ENCODE measurements at regions not wholly inside any gene's neighbourhood (a gene's known extent, or its start where the extent isn't known, plus 50 kb on each side); places are given as distances from the start of the nearest gene placed in this dataset.

- H3K4me2 ChIP-seq (ENCODE audit: insufficient read depth, low read length): no peak overlapping the region
- H3K79me2 ChIP-seq (ENCODE audit: control insufficient read depth, insufficient read depth, low read length): no peaks in the 10 kb centered on the region
- no peak overlapping the region for H3K9ac ChIP-seq (replicated peaks; ENCODE audit: extremely low read depth, insufficient read depth, low read length)
- H3K9me3 ChIP-seq (replicated peaks; ENCODE audit: control insufficient read depth, insufficient read depth, low read length): no peaks in the 10 kb centered on the region
- no peaks in the 10 kb centered on the region for H3K9me1 ChIP-seq (replicated peaks; ENCODE audit: control insufficient read depth, extremely low read depth, insufficient read depth, low read length)
- intact Hi-C loops (cut with micrococcal nuclease) (no loop called here), dilution Hi-C loops (cut with MboI; ENCODE audit: extremely low pct_ligation_motif_present, low sequenced_read_pairs) (no loop called here)
- FAIRE-seq: no peak
- no peaks in the 10 kb centered on the region for H3K27me3 ChIP-seq (ENCODE audit: control insufficient read depth in 2 of 2, insufficient read depth in 2 of 2, low read length in 2 of 2)
- no TSS peak for BruUV-seq (replicated peaks)
- H3K27ac ChIP-seq (ENCODE audit: insufficient read depth, low read depth, low read length): no peak overlapping the region
- H3K36me3 ChIP-seq (ENCODE audit: control insufficient read depth in 2 of 2, extremely low read depth in 1 of 2, insufficient read depth in 2 of 2, low read length in 2 of 2): no peaks in the 10 kb centered on the region
- no peak overlapping the region for H3K4me3 ChIP-seq (replicated peaks in 1 of 3; ENCODE audit: insufficient read depth in 1 of 3, low read depth in 1 of 3, low read length in 3 of 3)
- H3K4me1 ChIP-seq (ENCODE audit: control insufficient read depth, extremely low read depth, insufficient read depth, low read length): no peaks in the 10 kb centered on the region
- CTCF ChIA-PET: no interaction called here
- H2AFZ ChIP-seq (ENCODE audit: low read depth, low read length): no peak overlapping the region
- H4K20me1 ChIP-seq (replicated peaks; ENCODE audit: control insufficient read depth, extremely low read depth, insufficient read depth, low read length): no peaks in the 10 kb centered on the region
- no peak for DNase-seq (ENCODE audit: low read depth, low spot score)
- no peak for TF ChIP-seq POLR2A (IDR thresholded peaks at IDR 0.05; ENCODE audit: low read depth, low read length)
- TF ChIP-seq MAX (IDR thresholded peaks at IDR 0.05; ENCODE audit: insufficient read depth, insufficient read length): no peak
- POLR2A ChIA-PET: no interaction called here
These were observed 86.1 kb upstream of the PBX1 start for GRCh38 chr1:164472841-164473240.

GRCh38 chr1:164473544-164473943, 85.4 kb upstream of the PBX1 start:
- DNase-seq (ENCODE audit: low read depth, low spot score) (no peak), FAIRE-seq (no peak)
- no peaks in the 10 kb centered on the region for H3K27me3 ChIP-seq (ENCODE audit: control insufficient read depth in 2 of 2, insufficient read depth in 2 of 2, low read length in 2 of 2)
- CTCF ChIA-PET: no interaction called here
- dilution Hi-C loops (cut with MboI; ENCODE audit: extremely low pct_ligation_motif_present, low sequenced_read_pairs): no loop called here
- H3K9me3 ChIP-seq (replicated peaks; ENCODE audit: control insufficient read depth, insufficient read depth, low read length): no peaks in the 10 kb centered on the region
- no TSS peak for BruUV-seq (replicated peaks)
- no peak overlapping the region for H2AFZ ChIP-seq (ENCODE audit: low read depth, low read length)
- H3K9me1 ChIP-seq (replicated peaks; ENCODE audit: control insufficient read depth, extremely low read depth, insufficient read depth, low read length): no peaks in the 10 kb centered on the region
- H3K27ac ChIP-seq (ENCODE audit: insufficient read depth, low read depth, low read length): no peak overlapping the region
- no peak overlapping the region for H3K4me3 ChIP-seq (replicated peaks in 1 of 3; ENCODE audit: insufficient read depth in 1 of 3, low read depth in 1 of 3, low read length in 3 of 3)
- no peaks in the 10 kb centered on the region for H3K36me3 ChIP-seq (ENCODE audit: control insufficient read depth in 2 of 2, extremely low read depth in 1 of 2, insufficient read depth in 2 of 2, low read length in 2 of 2)
- TF ChIP-seq JUN (IDR thresholded peaks at IDR 0.05; ENCODE audit: borderline replicate concordance, insufficient read depth, insufficient read length, low read depth): peak; percentile 11
- no peak for TF ChIP-seq POLR2AphosphoS5 (IDR thresholded peaks at IDR 0.05; ENCODE audit: insufficient read depth, low read depth, low read length)
- H4K20me1 ChIP-seq (replicated peaks; ENCODE audit: control insufficient read depth, extremely low read depth, insufficient read depth, low read length): no peaks in the 10 kb centered on the region
- no peak overlapping the region for H3K4me2 ChIP-seq (ENCODE audit: insufficient read depth, low read length)
- no peak overlapping the region for H3K9ac ChIP-seq (replicated peaks; ENCODE audit: extremely low read depth, insufficient read depth, low read length)
- H3K4me1 ChIP-seq (ENCODE audit: control insufficient read depth, extremely low read depth, insufficient read depth, low read length): no peaks in the 10 kb centered on the region
- POLR2A ChIA-PET: no interaction called here
- no peaks in the 10 kb centered on the region for H3K79me2 ChIP-seq (ENCODE audit: control insufficient read depth, insufficient read depth, low read length)
- intact Hi-C loops (cut with micrococcal nuclease): no loop called here
